ENCODE measurements at regions not wholly inside any gene's neighbourhood (a gene's known extent, or its start where the extent isn't known, plus 50 kb on each side); places are given as distances from the start of the nearest gene placed in this dataset.

- no peak overlapping the region for H2AFZ ChIP-seq
- no peak overlapping the region for H3K4me2 ChIP-seq (ENCODE audit: low read length)
- H3K9me3 ChIP-seq (ENCODE audit: control insufficient read depth, low read length), result no peaks in the 10 kb centered on the region
- no peak overlapping the region for H3K4me3 ChIP-seq (ENCODE audit: low read depth, low read length)
- no peak overlapping the region for H3K9ac ChIP-seq
- H3K27me3 ChIP-seq (ENCODE audit: control insufficient read depth, insufficient read depth, low read length), result no peaks in the 10 kb centered on the region
- no peaks in the 10 kb centered on the region for H3K36me3 ChIP-seq (ENCODE audit: control insufficient read depth, insufficient read depth, low read length)
- H3K4me1 ChIP-seq, result no peaks in the 10 kb centered on the region
- H3K79me2 ChIP-seq, result no peaks in the 10 kb centered on the region
- TF ChIP-seq CTCF (IDR thresholded peaks at IDR 0.05), result no peak
- H3K27ac ChIP-seq, result no peak overlapping the region
Measured at GRCh38 chr1:83098791-83099190, 900.1 kb downstream of the TTLL7 start.

DNA sequence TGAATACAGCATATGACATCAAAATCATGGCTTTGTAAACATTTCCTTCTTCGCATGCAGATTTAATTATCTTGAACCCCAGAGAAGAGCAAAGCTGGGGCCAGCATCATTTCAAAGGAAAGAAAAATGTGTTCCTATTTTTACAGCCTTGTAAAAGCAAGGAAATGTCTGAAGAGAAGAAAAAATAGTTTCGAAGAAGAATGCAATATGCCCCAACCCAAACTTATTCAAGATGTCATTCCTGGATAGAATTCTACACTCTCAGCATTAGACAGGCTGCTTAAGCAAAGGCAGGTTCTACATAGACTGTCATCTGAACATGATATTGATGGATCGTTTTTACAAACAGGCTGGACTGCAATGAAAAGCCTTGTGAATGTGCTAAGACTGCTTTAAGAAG lies 900.8 kb downstream of the TTLL7 start:
- Histone ChIP-seq H2AFZ (no peak overlapping the region), H3K27ac (no peak overlapping the region), H3K27me3 (ENCODE audit: control insufficient read depth, insufficient read depth, low read length) (no peaks in the 10 kb centered on the region), H3K4me3 (ENCODE audit: low read depth, low read length) (no peak overlapping the region), H3K79me2 (no peaks in the 10 kb centered on the region), H3K4me2 (ENCODE audit: low read length) (no peak overlapping the region), H3K4me1 (no peaks in the 10 kb centered on the region), H3K9ac (no peak overlapping the region), H3K36me3 (ENCODE audit: control insufficient read depth, insufficient read depth, low read length) (no peaks in the 10 kb centered on the region), H3K9me3 (ENCODE audit: control insufficient read depth, low read length) (no peaks in the 10 kb centered on the region)
- TF ChIP-seq CTCF (IDR thresholded peaks at IDR 0.05), result no peak

GRCh38 chr1:83097715-83098114 lies 901.2 kb downstream of the TTLL7 start:
- no peak for TF ChIP-seq CTCF (IDR thresholded peaks at IDR 0.05)
- no peaks in the 10 kb centered on the region for H3K79me2 ChIP-seq
- no peak overlapping the region for H3K4me2 ChIP-seq (ENCODE audit: low read length)
- no peak overlapping the region for H2AFZ ChIP-seq
- no peaks in the 10 kb centered on the region for H3K27me3 ChIP-seq (ENCODE audit: control insufficient read depth, insufficient read depth, low read length)
- H3K36me3 ChIP-seq (ENCODE audit: control insufficient read depth, insufficient read depth, low read length), result no peaks in the 10 kb centered on the region
- no peak overlapping the region for H3K27ac ChIP-seq
- H3K9me3 ChIP-seq (ENCODE audit: control insufficient read depth, low read length), result no peaks in the 10 kb centered on the region
- H3K9ac ChIP-seq, result no peak overlapping the region
- H3K4me3 ChIP-seq (ENCODE audit: low read depth, low read length), result no peak overlapping the region
- H3K4me1 ChIP-seq, result no peaks in the 10 kb centered on the region

DNA sequence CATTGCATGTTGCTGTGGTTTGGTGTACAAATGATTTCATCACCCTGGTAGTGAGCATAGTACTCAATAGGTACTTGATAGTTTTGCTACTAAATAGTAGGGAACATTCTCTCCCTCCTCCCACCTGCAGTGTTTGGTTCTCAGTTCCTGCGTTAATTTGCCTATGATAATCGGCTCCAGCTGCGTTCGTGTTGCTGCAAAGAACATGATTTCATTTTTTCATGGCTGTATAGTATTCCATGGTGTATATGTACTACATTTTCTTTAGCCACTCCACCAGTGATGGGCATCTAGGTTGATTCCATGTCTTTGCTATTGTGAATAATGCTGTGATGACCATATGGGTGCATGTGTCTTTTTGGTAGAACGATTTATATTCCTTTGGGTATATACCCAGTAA lies 903.4 kb downstream of the TTLL7 start:
- no peak overlapping the region for H3K9ac ChIP-seq
- TF ChIP-seq CTCF (IDR thresholded peaks at IDR 0.05), result no peak
- H3K79me2 ChIP-seq, result no peaks in the 10 kb centered on the region
- no peaks in the 10 kb centered on the region for H3K36me3 ChIP-seq (ENCODE audit: control insufficient read depth, insufficient read depth, low read length)
- no peak overlapping the region for H3K27ac ChIP-seq
- no peak overlapping the region for H3K4me2 ChIP-seq (ENCODE audit: low read length)
- no peaks in the 10 kb centered on the region for H3K27me3 ChIP-seq (ENCODE audit: control insufficient read depth, insufficient read depth, low read length)
- no peak overlapping the region for H3K4me3 ChIP-seq (ENCODE audit: low read depth, low read length)
- H3K9me3 ChIP-seq (ENCODE audit: control insufficient read depth, low read length), result no peaks in the 10 kb centered on the region
- no peaks in the 10 kb centered on the region for H3K4me1 ChIP-seq
- no peak overlapping the region for H2AFZ ChIP-seq

DNA sequence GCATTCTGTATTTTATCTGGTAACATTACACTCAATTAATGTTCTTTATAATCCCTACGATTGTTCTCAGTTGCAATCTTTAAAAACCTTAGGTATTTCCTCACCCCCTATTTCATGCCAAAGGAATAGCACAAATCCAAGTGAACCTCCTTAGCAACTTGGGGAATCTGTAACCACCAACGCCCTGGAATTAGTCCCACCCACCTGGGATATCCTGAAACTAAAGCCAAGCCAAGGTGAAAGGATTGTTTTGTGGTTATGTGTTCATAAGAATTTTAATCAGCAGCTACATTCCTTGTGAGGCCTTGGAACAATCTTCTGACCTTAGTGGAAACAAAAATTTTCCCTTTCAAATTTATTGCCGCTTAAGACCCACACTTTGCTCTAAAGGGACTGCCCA lies 908.7 kb downstream of the TTLL7 start:
- Histone ChIP-seq H3K79me2 (no peaks in the 10 kb centered on the region), H3K9ac (no peak overlapping the region), H3K4me2 (ENCODE audit: low read length) (no peak overlapping the region), H2AFZ (no peak overlapping the region), H3K4me3 (ENCODE audit: low read depth, low read length) (no peak overlapping the region), H3K9me3 (ENCODE audit: control insufficient read depth, low read length) (no peaks in the 10 kb centered on the region), H3K27me3 (ENCODE audit: control insufficient read depth, insufficient read depth, low read length) (no peaks in the 10 kb centered on the region), H3K27ac (no peak overlapping the region), H3K36me3 (ENCODE audit: control insufficient read depth, insufficient read depth, low read length) (no peaks in the 10 kb centered on the region), H3K4me1 (no peaks in the 10 kb centered on the region)
- TF ChIP-seq CTCF (IDR thresholded peaks at IDR 0.05), result no peak

Data from parathyroid adenoma (tissue), 2 donors.